GM18498 (cell line): ENCODE measurements at regions not wholly inside any gene's neighbourhood (a gene's known extent, or its start where the extent isn't known, plus 50 kb on each side); places are given as distances from the start of the nearest gene placed in this dataset.
"Not testable (repeated sequence)": the region's sequence is repeated elsewhere in the genome, so short reads cannot be mapped to it uniquely, and the experiment has no call there.

Experiments used
- ATAC-seq: cut with Tn5 transposase; IDR thresholded peaks from one replicate; pipeline ENCODE4 v1.9.1; 2021; ENCODE audit warnings: mild to moderate bottlenecking, moderate library complexity; ENCODE audit not compliant: unreplicated experiment

GRCh38 chr2:150066490-150066889 is 421.0 kb downstream of the RND3 start:
- ATAC-seq: no peak

- no peak for ATAC-seq
Measured at GRCh38 chr2:150063931-150064548, 423.4 kb downstream of the RND3 start.

DNA sequence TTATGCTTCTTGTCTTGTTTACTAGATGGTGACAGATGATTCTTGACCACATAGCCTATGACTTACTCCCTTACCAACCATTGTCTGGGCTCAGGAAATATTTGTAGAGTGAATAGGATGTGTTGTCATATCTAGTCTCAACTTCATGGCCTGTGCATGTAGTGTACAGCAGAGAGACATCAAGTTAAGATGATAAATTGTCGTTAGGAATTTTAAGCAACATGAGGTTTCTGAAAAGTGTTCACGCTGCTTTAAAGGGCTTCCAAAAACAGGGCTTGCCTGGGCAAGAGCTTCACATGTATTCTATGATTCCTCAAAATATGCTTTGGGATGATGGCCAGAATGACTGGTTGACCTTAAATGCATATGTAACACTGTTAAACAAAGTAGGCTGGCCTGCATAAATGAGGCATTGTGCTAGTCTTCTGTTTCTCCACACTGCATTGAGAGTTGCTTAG is 424.0 kb downstream of the RND3 start:
- no peak for ATAC-seq

DNA sequence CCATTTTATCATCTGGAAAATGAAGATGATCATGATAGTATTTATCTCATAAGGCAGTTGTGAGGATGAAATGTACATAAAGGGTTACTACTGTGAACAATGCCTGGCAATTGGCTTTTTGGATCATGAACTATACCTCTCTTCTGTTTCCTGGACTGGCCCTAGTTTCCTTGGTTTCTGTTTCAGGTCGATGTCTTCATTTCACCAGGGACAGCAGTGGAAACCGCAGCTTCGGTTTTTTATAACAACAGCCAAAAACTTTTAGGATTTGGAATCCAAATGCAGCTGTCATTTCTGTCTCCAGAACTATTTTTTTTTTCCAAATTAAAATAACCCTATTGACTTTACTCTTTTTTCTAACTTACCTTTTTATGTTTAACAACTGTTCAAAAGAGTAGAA is 425.1 kb downstream of the RND3 start:
- ATAC-seq: no peak

- no peak for ATAC-seq
Measured at GRCh38 chr2:150060341-150060740, 427.1 kb downstream of the RND3 start.

DNA sequence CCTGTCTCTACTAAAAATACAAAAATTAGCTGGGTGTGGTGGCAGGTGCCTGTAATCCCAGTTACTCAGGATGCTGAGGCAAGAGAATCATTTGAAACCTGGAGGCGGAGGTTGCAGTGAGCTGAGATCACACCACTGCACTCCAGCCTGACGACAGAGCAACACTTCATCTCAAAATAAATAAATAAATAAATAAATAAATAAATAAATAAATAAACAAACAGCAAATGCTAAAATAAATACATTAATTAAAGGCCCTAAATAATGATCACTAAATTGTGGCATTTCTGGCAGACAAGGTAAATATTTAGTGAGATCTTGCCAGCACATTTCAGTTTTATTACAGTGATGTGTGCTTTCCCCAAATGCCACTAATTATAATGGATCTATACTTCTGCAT is 427.8 kb downstream of the RND3 start:
- not testable (repeated sequence) for ATAC-seq

DNA sequence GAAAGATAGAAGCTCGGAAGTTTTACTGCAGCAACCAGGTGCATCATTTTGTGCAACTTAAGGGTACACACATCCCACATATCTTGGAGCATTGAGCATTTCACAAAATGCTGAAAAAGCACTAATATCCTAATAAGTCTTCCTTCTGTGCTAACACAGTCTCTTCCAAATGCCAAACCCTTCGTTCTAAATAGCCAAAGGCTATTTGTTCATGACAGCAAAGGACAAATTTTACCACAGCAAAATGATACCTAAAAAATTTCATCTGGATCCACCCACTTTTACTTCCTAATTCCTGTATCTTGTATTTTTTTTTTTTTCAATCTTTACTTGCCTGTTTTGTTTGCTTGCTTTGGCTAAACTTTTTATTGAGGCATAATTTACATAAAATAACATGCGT is 435.0 kb downstream of the RND3 start:
- no peak for ATAC-seq

DNA sequence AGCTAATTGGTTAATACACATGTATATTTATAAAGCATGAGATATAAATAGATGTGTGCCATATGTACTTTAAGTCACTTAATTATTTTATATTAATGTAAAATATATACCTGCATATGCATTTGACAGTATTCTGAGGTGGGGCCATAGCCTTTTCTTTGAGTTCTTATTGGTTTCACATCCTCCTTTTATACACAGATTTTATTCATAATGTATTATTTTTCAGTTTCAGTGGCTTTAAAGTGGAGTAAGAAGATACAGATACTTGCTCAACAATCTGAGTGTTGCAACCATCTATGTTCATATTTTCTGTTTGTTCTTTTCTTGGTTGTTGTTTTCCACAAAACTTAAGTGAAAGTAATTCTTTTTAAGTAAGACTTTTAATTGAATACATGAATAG is 436.5 kb downstream of the RND3 start:
- no peak for ATAC-seq

DNA sequence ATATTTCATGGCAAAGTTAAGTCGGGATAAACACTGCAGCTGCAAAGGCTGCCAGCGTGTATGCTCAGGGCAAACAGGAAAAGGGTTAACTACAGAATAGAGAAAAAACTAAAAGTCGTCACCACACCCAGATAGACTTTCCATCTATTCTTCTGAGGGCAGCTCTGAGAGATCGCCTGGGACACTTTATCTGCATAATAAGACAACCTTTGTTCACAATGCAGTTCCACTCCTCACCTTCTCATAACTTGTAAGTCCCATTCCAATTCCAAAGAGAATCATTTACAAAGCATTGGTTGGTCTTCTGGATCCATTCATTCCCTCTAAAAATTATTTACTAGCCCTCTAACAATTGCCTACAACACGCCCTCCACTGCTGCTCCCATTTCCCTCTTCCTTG is 437.4 kb downstream of the RND3 start:
- ATAC-seq: no peak

GRCh38 chr2:150047620-150048222 is 439.7 kb downstream of the RND3 start:
- ATAC-seq: no peak

DNA sequence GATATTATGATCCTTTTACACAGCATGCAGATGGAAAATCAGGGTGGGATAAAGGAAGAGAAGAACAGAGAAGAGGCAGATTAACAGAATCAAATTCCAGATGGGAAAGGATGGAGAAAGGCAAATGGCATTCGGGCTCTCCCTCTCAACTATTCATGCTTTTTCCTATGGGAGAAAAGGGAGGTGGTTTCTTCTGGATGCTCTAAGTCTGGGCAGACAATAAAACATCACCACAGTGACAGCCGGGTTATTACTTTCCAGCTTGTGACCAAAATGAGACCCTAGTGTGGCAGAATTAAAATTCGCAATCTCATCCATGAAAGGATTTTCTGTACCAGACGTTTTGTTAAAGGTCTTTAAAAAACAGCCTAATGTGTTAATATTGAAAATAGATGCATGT is 440.7 kb downstream of the RND3 start:
- ATAC-seq: no peak

DNA sequence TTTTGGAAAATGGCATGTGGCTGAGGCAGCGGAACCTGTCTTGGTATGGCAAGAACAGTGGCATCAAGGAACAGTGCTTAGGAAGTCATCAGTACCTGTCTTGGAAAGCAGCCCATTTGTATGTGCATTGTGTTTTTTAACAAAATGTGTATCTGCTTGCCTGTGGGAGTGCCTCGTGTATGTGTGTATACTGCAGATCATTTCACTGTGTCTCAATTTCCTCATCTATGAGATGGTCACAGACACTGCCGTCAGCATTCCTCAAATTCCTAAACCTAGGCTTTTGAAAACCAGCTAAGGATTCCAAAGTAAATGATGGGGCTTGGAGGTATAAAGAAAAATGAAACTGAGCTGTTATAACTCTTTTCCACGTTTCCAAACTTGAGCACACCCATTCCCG is 441.3 kb downstream of the RND3 start:
- ATAC-seq: no peak

- ATAC-seq: no peak
Measured at GRCh38 chr2:150045601-150046000, 441.9 kb downstream of the RND3 start.

GRCh38 chr2:150043172-150043500 is 444.3 kb downstream of the RND3 start:
- ATAC-seq: no peak

GRCh38 chr2:150042500-150043171 is 444.8 kb downstream of the RND3 start:
- ATAC-seq: no peak

DNA sequence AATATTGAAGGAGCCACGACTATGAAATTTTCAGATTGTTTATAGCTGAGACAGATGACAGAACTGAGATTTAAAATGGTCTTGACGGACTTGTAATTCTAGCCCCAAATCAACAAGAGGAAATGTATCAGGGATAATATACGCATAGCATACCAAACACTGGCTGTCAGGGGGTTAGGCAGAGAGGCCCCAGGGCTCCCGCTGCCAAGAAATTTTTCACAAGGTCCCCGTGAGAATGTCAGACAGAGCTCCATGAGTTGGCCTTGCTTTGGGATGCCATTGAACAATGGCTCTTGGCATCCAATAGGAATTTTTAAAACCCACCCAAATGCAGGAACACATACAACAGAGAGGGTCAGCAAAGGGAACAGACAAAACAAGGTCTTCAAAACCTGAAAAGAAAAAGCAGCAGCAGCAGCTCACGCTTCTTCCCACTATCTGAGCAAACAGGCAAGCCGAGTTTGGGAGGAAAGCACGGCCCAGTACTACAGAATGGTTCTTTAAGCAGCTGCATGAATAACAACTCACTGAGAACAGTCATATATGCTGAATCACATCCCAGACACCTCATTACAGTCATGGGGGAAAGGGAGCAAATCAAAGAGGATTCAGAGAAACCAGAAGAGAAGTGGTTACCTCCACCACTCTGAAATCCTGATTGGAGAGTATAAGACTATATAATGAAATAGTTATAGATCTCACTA is 445.6 kb downstream of the RND3 start:
- ATAC-seq: no peak

DNA sequence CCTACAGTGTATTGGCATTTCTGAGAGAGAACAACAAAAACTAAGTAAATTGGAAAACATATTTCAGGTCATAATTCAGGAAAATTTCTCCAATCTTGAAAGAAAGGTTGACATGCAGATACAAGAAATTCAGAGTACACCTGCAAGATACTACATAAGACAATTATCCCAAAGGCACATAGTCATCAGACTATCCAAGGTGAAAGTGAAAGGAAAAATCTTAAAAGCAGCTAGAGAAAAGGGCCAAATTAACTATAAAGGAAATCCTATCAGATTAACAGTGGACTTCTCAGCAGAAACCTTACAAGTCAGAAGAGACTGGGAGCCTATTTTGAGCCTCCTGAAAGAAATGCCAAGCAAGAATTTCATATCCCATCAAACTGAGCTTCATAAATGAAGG is 449.0 kb upstream of the MMADHC start:
- ATAC-seq: no peak

GRCh38 chr2:150034665-150035064 is 447.1 kb upstream of the MMADHC start:
- ATAC-seq: no peak

DNA sequence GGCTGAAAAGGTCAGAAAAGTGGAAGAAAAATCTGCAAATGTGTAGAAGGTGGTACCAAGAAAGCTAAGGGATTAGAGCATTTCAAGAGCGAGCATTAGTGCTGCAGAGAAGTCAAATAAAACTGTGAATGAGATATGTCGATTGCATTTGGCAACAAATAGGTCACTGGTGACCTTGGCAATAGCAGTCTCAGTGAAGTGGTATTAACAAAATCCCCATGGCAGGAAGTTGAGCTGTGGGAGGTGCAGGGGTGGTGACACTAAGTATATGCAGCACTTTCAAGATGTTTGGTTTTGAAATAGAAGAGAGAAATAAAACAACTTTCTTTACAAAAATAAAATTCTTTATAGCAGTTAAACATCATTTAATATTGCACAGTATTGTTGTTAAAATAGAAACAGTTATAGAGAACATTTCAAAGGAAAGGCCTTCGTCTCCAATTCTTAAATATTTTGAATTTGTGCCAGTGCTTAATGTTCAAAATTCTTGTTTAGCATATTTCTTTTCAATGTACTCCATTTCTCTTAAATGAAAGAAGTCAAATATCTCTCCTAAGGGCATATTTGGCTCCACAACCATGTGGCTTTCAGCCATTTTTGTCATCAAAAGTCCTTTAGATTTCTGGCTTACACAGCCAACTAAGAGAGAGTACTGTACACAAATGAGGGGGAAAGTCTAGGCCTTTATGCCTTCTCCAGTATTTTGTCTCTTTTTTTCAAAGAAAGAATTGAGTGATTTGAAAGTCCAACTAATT is 443.0 kb upstream of the MMADHC start:
- no peak for ATAC-seq

DNA sequence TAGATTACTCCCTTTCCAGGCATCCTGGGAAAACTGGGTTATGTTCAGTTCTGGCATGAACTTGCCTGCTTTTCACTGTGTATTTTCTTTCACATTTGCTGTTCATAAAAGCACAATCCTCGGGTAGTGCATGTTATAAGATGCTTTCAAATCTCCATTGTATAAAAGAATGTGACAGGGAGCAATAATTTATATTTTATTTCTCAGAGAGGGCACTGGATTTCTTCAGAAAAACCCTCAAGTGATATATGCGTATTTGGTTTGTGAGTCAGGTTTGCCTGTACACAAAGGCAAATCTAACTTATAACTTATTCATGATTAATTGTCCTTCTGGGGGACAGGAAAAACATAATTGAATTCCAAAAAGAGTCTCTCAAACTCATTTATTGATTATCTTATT is 440.7 kb upstream of the MMADHC start:
- ATAC-seq: no peak

DNA sequence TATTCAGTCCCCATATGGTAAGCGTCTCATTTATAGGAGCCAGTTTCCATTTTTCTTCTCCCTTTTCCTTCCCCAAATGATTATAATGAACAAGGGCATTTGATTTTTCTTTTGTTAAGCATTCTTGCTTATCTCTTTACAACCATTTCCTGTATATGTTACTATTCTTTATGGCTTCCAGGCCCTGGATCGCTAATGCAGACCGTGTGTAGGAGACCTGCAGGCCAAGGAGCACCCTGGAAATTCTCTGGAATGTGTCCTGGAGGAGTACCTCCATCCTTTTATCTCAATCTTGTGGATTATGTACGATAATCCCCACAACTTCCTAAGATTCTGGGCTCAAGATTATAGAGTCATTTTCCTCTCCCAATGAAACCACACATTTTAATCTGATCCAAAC is 439.6 kb upstream of the MMADHC start:
- no peak for ATAC-seq
